ENCODE measurements at regions not wholly inside any gene's neighbourhood (a gene's known extent, or its start where the extent isn't known, plus 50 kb on each side); places are given as distances from the start of the nearest gene placed in this dataset.

GRCh38 chr3:180284331-180285110 is 247.8 kb upstream of the PEX5L start:
- no peak for DNase-seq (ENCODE audit: low read depth, low spot score)

- DNase-seq (ENCODE audit: low read depth, low spot score) = no peak
Observed at GRCh38 chr3:180287703-180288102, 251.0 kb upstream of the PEX5L start.

GRCh38 chr3:180288816-180289215 is 252.1 kb upstream of the PEX5L start:
- DNase-seq (ENCODE audit: low read depth, low spot score) = no peak

- no peak for DNase-seq (ENCODE audit: low read depth, low spot score)
Observed at GRCh38 chr3:180290300-180290699, 253.6 kb upstream of the PEX5L start.

- no peak for DNase-seq (ENCODE audit: low read depth, low spot score)
Observed at GRCh38 chr3:180294282-180295027, 257.7 kb upstream of the PEX5L start.

GRCh38 chr3:180295811-180296210 is 259.1 kb upstream of the PEX5L start:
- no peak for DNase-seq (ENCODE audit: low read depth, low spot score)

GRCh38 chr3:180296971-180297370 is 260.2 kb upstream of the PEX5L start:
- no peak for DNase-seq (ENCODE audit: low read depth, low spot score)

GRCh38 chr3:180306155-180306554 is 269.4 kb upstream of the PEX5L start:
- DNase-seq (ENCODE audit: low read depth, low spot score) = no peak

GRCh38 chr3:180306691-180307090 is 270.0 kb upstream of the PEX5L start:
- no peak for DNase-seq (ENCODE audit: low read depth, low spot score)

- DNase-seq (ENCODE audit: low read depth, low spot score) = no peak
Observed at GRCh38 chr3:180311242-180311641, 274.5 kb upstream of the PEX5L start.

GRCh38 chr3:180316321-180316720 is 279.6 kb upstream of the PEX5L start:
- DNase-seq (ENCODE audit: low read depth, low spot score) = no peak

- no peak for DNase-seq (ENCODE audit: low read depth, low spot score)
Observed at GRCh38 chr3:180319461-180319860, 282.5 kb upstream of the TTC14 start.

- no peak for DNase-seq (ENCODE audit: low read depth, low spot score)
Observed at GRCh38 chr3:180320631-180321030, 281.3 kb upstream of the TTC14 start.

- no peak for DNase-seq (ENCODE audit: low read depth, low spot score)
Observed at GRCh38 chr3:180321534-180321933, 280.4 kb upstream of the TTC14 start.

- no peak for DNase-seq (ENCODE audit: low read depth, low spot score)
Observed at GRCh38 chr3:180322829-180323228, 279.1 kb upstream of the TTC14 start.

- DNase-seq (ENCODE audit: low read depth, low spot score) = no peak
Observed at GRCh38 chr3:180324791-180325190, 277.2 kb upstream of the TTC14 start.

- DNase-seq (ENCODE audit: low read depth, low spot score) = no peak
Observed at GRCh38 chr3:180325533-180325932, 276.4 kb upstream of the TTC14 start.

- no peak for DNase-seq (ENCODE audit: low read depth, low spot score)
Observed at GRCh38 chr3:180325958-180326357, 276.0 kb upstream of the TTC14 start.

- no peak for DNase-seq (ENCODE audit: low read depth, low spot score)
Observed at GRCh38 chr3:180329187-180329586, 272.8 kb upstream of the TTC14 start.

- DNase-seq (ENCODE audit: low read depth, low spot score) = no peak
Observed at GRCh38 chr3:180329847-180330246, 272.1 kb upstream of the TTC14 start.

GRCh38 chr3:180330440-180330839 is 271.5 kb upstream of the TTC14 start:
- no peak for DNase-seq (ENCODE audit: low read depth, low spot score)

- no peak for DNase-seq (ENCODE audit: low read depth, low spot score)
Observed at GRCh38 chr3:180332608-180333007, 269.4 kb upstream of the TTC14 start.

GRCh38 chr3:180335050-180335449 is 266.9 kb upstream of the TTC14 start:
- DNase-seq (ENCODE audit: low read depth, low spot score) = no peak
